Stimulated activated CD4-positive, alpha-beta T cell treated with anti-CD3 and anti-CD28 coated beads, Interleukin-4, amount 100 ng/mL, for 4 hours (primary cell): ENCODE measurements at regions not wholly inside any gene's neighbourhood (a gene's known extent, or its start where the extent isn't known, plus 50 kb on each side); places are given as distances from the start of the nearest gene placed in this dataset.

Source experiments
- DNase-seq, 2 experiments: peaks; one replicate each; pipeline ENCODE4 v3.0.0-alpha.2; 2020

DNA sequence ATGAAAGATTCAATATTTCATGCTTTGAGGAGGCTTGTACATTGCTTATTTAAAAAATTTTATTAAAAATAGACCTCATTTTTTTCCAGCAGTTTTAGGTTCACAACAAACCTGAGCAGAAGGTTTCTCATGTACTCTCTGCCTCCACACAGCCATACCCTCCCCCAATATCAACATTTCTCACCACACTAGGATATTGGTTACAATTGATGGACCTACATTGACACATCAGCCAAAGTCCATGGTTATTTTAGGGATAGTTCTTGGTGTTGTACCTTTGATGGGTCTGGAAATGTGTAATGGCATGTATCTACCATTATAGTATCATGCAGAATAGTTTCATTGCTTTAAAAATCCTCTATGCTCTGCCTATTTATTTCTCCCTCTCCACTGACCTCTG, 611.0 kb downstream of the KCTD8 start:
- no peak for DNase-seq

DNA sequence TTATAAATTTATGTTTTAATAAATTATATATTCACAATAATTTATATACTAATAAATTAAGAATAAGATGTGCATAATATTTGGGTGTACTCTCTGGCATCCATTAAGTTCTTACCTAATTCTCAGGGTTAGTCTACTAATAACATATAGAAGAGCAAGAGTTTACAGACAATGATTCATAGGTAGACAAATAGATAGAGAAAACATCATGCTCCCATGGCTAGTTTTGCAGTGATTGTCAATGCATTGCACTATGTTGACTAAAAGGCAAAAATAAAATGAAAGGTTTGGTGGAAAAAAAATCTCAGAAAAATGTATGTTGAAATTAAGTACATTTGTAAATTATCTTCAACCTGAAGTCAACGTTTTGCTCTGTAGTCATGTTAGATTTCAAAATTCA, 606.0 kb downstream of the KCTD8 start:
- no peak for DNase-seq

DNA sequence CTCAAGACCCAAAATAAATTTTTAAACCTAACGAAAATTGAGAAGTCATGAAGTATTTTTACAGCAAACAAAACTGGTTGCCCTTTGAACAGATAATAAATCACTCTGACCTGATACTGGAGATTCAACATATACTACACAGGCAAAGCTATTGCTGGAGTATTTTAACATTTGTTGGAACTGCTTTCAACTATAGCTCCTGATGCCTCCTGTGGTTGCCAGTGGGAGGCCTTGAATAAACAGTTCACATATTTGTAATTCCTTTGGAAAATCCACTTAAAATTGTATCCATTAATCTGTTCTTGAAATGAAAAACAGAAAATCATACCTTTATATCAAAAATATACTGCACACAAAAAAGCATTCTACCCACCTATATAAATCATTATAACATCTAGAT, 605.1 kb downstream of the KCTD8 start:
- DNase-seq: no peak

DNA sequence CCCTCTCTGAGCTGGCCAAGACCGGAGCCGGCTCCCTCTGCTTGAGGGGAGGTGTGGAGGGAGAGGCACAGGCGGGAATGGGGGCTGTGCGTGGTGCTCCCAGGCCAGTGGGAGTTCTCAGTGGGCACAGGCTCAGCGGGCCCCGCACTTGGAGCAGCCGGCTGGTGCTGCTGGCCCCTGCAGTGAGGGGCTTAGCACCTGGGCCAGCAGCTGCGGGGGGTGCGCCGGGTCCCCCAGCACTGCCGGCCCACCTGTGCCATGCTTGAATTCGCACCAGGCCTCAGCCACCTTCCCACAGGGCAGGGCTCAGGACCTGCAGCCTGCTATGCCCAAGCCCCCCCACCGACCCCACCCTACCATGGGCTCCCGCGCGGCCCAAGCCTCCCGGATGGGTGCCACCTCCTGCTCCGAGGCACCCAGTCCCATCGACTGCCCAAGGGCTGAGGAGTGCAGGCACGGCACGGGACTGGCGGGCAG, 602.5 kb downstream of the KCTD8 start:
- no peak for DNase-seq

DNA sequence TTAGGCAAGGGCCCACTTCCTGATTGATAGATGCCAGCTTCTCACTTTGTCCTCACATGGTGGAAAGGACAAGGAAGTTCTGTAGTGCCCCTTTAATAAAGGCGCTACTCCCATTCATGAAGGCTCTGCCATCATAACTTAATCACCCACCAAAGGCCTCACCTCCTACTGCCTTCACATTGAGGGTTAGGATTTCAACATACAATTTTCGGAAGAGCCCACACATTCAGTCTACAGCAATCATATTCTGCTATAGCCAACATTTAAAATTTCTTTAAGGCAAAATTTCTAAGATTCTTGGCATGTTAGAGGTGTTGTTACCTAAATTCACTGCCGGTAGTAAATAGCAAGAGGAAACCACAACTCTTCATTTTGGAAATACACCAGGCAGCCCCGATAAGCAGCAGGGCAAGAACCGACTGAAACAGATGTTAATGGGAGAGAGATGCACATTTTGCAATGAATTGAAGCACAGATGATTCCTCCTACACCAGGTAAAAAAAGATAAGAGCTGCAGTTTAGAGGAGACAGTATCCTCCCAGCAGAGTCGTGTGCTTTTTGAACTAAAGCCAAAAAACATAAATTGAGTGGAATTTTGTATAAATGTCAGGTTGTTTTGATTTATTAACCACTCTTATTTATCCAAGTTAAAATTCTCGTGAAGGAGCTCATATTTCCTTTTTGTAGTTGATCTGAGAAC, 594.9 kb downstream of the KCTD8 start:
- DNase-seq: no peak

DNA sequence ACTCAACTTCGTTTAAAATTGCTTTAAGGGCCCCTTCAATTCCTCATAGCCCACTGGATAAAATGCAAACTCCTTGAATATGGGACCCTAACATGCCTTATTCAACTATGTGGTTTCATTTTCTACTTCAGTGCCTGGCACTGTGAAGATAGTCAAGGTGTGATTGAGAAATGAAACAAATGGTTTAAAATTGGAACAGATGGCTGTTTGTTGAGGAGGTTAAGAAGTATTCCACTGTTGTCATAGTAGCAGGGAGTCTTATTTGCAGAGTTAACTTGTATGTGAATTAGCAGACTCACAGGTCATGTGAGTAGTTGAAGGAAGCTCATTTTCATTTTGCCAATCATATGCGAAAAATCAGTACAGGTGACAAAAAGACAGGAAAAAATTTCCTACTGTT, 593.3 kb downstream of the KCTD8 start:
- DNase-seq: no peak

DNA sequence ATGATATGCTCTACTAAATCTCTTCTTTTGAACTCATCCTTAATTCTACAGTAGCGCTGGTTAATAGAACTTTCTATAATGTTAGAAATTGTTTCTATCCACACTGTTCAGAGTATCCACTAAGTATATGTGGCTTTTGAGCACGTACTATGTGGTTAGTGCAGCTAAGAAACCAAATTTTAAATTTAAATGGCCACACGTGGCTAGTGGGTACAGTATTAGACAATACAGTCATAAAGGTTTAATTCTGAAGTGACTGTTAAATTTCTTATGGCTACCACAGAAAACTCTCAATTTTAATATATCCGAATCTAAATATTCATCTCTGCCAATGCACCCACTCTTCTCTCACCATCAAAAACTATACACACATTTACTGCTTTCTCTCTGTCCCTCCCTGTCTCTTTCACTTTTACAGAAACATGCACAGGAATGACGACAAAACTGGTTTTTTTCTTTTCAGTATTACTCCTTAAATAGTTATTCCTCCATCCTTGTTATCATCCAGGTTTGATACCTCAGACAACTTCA, 583.9 kb downstream of the KCTD8 start:
- no peak for DNase-seq

DNA sequence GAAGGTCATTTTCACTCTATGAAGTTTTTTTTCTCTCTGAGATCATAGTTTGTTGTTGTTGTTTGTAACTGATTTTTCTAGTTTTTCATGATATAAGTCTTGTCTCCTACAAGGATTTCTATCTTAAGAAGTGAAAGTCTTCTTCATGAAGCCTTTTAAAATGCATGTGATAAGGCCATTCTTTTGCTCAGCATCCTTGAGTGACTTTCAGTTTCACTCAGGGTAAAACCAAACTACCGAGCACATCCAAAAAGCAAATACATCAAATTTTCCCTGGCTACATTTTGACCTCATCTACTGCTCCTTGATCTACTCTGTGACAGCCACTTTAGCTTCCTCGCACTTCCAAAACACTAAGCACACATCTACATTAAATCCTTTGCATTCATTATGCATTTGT, 580.7 kb downstream of the KCTD8 start:
- no peak for DNase-seq

DNA sequence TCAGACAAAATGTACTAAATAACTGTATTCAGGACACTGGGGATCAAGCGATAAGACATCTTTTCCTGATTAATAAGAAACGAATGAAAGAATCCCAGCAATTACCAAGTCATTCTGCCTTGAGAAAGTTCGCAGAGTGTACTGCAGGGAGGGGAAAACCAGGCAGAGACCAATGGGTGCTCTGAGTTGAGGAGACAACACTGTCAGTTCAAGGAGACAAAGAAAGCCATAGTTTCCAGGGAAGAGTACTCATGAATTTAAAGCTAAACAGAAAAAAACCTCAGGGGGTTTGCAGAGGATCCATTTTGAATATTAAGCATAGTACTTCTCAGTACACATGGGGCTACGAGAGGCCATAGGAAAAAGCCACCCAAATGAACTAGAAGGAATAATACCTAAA, 573.0 kb downstream of the KCTD8 start:
- no peak for DNase-seq

DNA sequence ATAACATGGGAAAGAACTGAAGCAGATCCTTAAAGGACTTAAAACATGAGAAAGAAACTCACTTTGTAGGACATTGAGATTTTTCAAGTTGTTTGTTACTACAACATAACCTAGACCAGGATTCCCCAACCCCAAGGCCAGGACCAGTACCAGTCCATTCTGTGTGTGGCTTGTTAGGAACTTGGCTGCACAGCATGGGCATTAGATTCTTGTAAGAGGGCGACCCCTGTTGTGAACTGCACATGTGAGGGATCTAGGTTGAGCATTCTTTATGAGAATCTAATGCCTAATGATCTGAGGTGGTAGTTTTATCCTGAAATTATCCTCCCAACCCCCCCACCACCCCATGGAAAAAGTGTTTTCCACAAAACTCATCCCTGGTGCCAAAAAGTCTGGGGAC, 566.1 kb downstream of the KCTD8 start:
- DNase-seq: no peak

DNA sequence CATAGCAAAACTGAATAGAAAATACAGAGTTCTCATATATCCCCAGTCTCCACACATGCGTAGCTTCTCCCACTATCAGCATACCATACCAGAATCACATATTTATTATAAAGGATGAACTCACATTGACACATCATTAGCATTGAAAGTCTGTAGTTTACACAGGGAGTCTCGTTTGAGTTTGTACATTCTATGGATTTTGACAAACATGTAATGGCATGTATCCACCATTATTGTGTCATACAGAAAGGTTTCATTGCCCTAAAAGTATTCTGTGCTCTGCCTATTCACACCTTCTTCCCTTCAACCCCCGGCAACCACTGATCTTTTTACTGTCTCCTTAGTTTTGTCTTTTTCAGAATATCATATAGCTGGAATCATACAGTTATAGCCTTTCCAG, 562.4 kb downstream of the KCTD8 start:
- DNase-seq: no peak

DNA sequence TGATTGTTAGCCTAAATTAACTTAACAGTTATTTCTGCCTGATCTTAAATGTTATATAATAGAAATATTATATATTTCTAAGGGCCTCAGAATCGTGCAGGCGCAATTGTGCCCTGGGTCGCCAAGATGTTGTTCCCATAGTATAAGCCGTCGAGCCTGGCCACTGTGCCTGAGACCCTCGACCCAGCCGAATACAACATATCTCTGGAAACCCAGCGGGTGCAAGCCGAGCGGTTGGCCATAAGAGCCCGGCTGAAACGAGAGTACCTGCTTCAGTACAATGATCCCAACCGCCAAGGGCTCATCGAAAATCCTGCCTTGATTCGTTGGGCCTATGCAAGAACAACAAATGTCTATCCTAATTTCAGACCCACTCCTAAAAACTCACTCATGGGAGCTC, 549.8 kb downstream of the KCTD8 start:
- DNase-seq: no peak

DNA sequence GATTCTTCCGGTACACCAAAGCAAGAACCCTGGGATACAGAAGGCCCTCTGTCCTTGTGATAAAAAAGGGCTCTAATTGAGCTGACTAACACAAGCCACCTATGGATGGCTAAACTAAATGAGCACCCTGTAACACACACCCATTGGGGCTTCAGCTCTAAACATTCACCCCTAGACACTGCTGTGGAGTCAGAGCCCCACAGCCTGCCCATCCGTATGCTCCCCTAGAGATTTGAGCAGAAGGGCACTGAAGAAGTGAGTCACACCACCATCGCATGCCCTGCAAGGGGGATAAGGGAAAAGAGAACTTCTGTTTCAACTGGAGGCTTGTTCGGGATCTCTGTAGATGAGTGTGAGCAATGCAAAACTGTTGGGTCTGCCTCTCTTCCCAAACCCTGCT, 545.2 kb downstream of the KCTD8 start:
- DNase-seq: no peak

DNA sequence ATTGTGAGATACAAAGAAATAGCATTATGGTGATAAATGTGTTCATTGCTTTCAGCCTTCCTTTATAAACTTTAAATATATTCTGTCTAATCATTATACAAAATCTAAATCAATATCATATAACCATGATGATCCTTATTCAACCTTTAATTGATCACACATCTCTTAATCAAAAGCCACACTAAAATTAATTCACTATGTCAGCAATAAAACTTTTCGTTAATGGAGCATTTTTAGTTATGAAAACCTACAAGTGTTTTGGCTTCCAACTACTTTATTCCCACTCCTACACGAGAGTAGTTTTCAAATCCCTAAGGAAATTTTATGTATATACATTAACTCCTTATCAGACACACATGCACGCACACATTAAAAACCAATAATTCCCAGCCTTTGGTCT, 530.2 kb downstream of the KCTD8 start:
- no peak for DNase-seq

DNA sequence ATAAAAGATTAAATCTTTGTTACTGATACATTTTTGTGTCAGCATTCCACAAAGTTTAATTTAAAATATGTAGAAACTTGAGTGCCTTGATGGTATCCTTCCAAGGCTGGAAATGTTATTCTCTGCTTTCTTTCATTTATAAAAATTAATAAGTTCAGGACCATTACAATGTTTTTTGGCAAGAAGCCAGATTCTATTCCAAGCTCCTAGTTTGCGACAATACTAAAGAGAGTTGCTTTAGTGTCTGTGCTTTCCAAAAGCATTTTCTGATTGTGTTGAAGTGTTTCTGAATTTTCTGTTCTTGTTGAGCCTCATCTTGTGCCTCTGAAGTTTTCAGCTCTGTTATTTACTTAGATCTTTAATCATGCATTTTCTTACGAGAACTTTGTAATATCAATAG, 516.2 kb downstream of the KCTD8 start:
- no peak for DNase-seq

DNA sequence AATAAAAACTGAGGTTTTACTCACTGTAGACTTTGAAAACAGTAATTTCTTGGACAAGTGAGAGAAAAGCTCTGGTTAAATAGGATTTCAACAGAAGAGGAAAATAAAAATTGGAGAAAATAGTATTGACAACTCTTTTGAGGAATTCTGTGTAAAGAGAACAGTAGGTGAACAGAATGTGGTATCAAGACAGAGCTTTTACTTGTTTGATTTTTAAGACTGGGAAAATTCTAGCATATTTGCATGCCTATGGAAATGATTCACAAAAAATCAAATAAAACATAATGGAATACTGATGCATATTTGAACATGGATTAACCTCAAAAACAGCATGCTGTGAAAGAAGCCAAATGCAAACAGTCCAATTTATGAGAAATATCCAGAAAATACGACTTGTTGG, 504.6 kb downstream of the KCTD8 start:
- DNase-seq: no peak

DNA sequence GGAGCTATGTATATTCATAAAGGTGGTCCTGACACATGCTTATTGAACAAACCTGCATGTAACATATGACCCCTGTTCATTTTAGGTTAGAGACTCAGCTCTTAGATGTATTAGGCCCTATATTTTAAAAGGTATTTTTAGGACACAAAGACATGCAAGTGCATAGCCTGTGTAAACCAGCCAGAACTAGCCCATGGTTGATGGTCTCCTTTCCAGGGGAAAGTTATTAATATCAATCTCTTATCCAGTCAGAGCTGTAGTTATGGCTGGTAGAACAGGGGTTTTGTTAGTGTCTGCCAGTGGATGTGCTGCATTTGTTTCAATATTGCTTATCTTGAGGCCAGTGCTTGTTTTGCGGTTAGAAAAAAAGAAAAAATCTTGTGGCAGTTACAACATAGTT, 488.6 kb downstream of the KCTD8 start:
- DNase-seq: no peak

DNA sequence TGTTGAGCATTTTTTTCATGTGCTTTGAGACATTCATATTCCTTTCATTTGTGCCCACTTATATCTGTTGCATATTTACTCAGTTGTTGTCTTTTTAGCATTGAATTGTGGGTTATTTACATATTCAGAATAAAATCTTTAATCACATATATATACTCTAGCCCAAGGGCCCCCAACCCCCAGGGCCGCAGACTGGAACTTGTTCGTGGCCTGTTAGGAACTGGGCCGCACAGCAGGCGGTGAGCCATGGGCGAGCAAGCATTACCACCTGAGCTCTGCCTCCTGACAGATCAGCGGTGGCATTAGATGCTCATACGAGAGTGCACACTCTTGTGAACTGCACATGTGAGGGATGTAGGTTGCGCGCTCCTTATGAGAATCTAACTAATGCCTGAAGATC, 480.6 kb downstream of the KCTD8 start:
- DNase-seq: no peak

DNA sequence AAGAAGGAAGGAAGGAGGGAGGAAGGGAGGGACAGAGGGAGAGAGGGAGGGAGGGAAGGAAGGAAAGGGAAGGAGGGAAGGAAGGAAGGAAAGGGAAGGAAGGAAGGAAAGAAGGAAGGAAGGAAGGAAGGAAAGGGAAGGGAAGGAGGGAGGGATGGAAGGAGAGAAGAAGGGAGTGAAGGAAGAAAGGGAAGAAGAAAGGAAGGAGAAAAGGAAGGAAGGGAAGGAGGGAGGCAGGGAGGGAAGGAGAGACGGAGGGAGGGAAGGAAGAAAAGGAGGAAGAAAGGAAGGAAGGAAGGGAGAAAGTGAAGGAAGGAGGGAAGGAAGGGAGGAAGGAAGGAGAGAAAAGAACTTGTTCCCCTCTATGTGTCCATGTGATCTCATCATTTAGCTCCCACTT, 465.0 kb downstream of the KCTD8 start:
- DNase-seq: no peak

DNA sequence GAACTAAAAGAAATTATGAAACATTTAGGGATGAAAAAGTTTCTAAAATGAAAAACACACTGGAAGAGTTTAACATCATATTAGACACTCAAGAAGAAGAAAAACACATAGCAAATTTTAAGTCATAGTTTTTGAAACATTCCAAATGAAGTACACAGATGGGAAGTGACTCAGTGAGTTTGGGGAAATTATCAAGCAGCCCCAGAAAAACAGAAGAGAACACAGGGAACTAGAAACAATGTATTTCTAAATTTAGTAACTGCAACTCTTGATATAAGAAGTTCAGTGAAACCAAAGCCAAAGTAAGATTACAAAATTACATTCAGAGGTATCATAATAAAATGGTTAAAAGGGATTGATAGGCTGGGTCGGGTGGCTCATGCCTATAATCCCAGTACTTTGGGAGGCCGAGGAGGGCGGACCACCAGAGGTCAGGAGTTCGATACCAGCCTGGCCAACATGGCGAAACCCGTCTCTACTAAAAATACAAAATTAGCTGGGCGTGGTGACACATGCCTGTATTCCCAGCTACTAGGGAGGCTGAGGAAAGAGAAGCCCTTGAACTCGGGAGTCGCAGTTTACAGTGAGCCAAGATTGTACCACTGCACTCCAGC, 461.2 kb downstream of the KCTD8 start:
- no peak for DNase-seq

DNA sequence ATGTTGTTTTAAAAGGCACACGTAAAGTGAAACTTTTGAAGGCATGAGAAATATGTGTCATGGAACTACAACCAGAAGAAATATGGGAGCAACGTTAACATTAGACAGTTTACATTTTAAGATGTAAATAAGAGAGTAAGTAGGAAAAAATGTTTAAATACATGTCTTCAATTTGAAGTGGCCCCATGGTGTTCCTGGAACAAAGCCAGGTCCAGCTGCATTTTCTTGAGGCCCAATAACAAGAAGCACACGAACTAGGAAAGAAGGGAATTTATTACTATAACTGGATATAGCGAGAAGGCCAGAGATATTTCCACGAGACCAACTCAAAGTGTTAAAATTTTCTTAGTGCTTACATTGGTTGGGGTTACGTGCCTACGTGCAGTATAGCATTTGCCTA, 458.1 kb downstream of the KCTD8 start:
- DNase-seq: no peak

DNA sequence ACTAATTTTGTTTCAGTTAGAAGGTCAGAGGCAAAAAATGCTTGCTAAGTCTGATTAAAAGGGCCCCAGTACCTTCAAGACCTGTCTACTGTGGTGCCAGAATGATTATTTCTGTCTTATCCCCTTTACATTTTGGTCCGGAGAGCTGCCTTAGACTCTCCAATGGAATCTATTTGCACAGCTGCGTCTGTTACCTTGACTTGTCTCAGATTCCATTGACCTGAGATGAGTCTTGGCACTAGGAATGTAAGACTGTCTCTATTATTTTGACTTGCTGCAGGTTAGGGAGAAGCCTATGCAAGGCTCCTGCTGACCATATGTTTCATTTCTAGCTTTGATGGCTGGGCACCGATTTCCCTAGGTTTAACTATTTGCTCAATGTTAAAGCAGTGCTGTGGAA, 457.6 kb downstream of the KCTD8 start:
- no peak for DNase-seq

DNA sequence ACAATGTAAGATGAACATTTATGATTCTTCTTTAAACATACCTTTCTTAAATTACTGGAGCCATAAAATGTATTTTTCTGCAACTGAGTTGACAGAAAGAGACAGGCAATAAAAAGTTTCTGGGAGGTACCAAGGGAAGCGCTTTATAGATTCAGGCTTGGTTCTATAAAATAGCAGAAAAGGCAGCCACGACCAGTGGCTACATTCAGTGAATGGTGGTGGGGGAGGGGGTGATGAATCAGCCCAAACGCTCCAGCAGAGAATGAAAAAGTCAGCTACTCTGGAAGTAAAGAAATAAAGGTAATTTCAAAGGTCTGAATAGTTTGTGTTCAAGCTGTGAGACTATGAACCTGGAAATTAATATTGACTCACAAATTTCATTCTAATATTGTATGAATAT, 456.1 kb downstream of the KCTD8 start:
- DNase-seq: no peak

DNA sequence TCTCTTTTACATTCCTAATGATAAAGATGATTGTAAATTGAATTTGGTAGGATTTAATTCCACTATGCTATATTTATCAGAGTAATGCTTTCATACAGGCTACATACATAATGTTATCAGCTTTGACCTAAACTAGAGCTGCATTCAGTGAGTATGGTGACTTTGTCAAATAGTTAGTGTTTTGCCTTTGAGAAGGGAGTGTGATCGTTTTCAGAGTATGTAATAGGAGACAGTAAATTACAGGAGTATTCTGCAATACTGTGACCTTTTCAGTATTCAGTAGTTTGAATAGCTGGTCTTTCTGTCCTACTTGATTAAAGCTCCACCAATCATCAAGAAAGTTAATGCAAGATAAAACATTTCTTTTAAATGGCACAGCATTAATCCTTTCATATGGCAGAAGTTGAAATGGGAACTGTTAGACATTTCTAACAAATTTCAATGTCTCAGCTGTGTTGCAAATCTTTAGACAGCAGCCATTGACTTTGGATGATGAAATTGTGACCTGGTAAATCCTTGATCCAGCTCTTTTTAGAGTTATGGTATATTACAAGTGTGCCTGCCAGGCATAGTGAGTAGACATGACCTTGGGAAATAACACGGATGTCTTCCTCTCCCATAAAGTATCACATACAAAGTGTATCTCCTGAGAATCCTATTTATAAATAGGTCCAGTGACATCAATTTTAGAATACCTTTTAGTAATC, 455.3 kb downstream of the KCTD8 start:
- no peak for DNase-seq
